Right lobe of liver (tissue), 6 donors: ENCODE measurements at regions not wholly inside any gene's neighbourhood (a gene's known extent, or its start where the extent isn't known, plus 50 kb on each side); places are given as distances from the start of the nearest gene placed in this dataset.

Experiments
- ATAC-seq, 4 donors: fragments of 200-7000 bp; cut with Tn5 transposase; one replicate each; pipeline ENCODE4 v1.9.1; 2020; ENCODE audit warnings: mild to moderate bottlenecking in 4 of 4, moderate library complexity in 4 of 4
- DNase-seq, 3 donors: peaks; one replicate each; pipeline ENCODE4 v3.0.0-alpha.2; 2020
- H3K27ac ChIP-seq, 3 donors: fragments of 200-600 bp; one replicate each; pipeline ENCODE4 v1.8.0; 2022
- H3K27me3 ChIP-seq, 2 donors: fragments of 200-600 bp; one replicate each; pipeline ENCODE4 v1.8.0; 2022
- H3K36me3 ChIP-seq, 4 donors: fragments of 200-600 bp; sonication (generic) in 1 of 4; one replicate each; pipeline versions ENCODE4 v1.5.1 to v1.8.0; 2017 to 2022; ENCODE audit warnings: control low read depth in 1 of 4
- H3K4me1 ChIP-seq, 4 donors: fragments of 200-600 bp; sonication (generic) in 1 of 4; one replicate each; pipeline versions ENCODE4 v1.5.1 to v1.8.0; 2017 to 2022; ENCODE audit warnings: control low read depth in 1 of 4
- H3K4me3 ChIP-seq, 3 donors: fragments of 200-600 bp; one replicate each; pipeline ENCODE4 v1.8.0; 2022
- H3K9me3 ChIP-seq, 4 donors: fragments of 200-600 bp; sonication (generic) in 1 of 4; one replicate each; pipeline versions ENCODE4 v1.5.1 to v1.8.0; 2017 to 2022; ENCODE audit warnings: control low read depth in 1 of 4
- POLR2A ChIP-seq: fragments of 450-650 bp; IDR thresholded peaks from one replicate; pipeline ENCODE4 v1.6.1; 2017; ENCODE audit warnings: antibody characterized with exemption, mild to moderate bottlenecking
- WGBS: methylation state at CpG from one replicate; pipeline ENCODE4 v1.1.6; 2018; ENCODE audit warnings: low coverage, low lambda C conversion rate; ENCODE audit not compliant: insufficient coverage; ENCODE audit errors: missing lambda C conversion rate; 5-methylcytosine and 5-hydroxymethylcytosine counted together
- intact Hi-C, 2 donors: fragments of 100-400 bp; cut with DNase I; formaldehyde crosslinking; loops; one replicate each; pipeline versions ENCODE4 v1.11.2 to v1.14.1; 2022
- TF ChIP-seq, protein P1 (sequence below), 4 donors: fragments of 200-600 bp in 3 of 4; fragments of 450-650 bp in 1 of 4; IDR thresholded peaks; one replicate each; pipeline versions ENCODE4 v1.5.1 to v1.8.0; 2016 to 2022; ENCODE audit warnings: antibody characterized with exemption in 4 of 4, mild to moderate bottlenecking in 2 of 4
- donor health status: DM: no; HTN: yes; CAD: no.
- donor health status: DM: no; HTN: no; CAD: no.
- donor health status: DM: no; HTN: no; CAD: no.
- donor health status: DM: no; HTN: yes; CAD: no.
- donor health status: DM: no; HTN: yes; CAD: no.

DNA sequence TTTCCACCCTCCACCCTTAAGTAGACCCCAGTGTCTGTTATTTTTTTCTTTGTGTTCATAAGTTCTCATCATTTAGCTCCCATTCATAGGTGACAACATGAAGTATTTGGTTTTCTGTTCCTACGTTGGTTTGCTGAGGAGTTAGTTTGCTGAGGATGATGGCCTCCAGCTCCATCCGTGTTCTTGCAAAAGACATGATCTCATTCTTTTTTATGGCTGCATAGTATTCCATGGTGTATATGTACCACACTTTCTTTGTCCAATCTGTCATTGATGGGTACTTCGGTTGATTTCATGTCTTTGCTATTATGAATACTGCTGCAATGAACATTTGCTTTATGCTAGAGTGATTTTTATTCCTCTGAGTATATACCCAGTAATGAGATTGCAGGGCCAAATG lies 301.2 kb downstream of the ADGRG6 start:
- DNase-seq (no peak), ATAC-seq (no peak)
- Histone ChIP-seq H3K9me3 (no peaks in the 10 kb centered on the region), H3K36me3 (no peaks in the 10 kb centered on the region), H3K27ac (no peak overlapping the region), H3K27me3 (no peaks in the 10 kb centered on the region), H3K4me3 (no peak overlapping the region), H3K4me1 (no peaks in the 10 kb centered on the region)
- intact Hi-C loops: no loop called here
- 39% methylated on average over 3 of the region's 3 CpGs for WGBS
- TF ChIP-seq, protein P1, sequence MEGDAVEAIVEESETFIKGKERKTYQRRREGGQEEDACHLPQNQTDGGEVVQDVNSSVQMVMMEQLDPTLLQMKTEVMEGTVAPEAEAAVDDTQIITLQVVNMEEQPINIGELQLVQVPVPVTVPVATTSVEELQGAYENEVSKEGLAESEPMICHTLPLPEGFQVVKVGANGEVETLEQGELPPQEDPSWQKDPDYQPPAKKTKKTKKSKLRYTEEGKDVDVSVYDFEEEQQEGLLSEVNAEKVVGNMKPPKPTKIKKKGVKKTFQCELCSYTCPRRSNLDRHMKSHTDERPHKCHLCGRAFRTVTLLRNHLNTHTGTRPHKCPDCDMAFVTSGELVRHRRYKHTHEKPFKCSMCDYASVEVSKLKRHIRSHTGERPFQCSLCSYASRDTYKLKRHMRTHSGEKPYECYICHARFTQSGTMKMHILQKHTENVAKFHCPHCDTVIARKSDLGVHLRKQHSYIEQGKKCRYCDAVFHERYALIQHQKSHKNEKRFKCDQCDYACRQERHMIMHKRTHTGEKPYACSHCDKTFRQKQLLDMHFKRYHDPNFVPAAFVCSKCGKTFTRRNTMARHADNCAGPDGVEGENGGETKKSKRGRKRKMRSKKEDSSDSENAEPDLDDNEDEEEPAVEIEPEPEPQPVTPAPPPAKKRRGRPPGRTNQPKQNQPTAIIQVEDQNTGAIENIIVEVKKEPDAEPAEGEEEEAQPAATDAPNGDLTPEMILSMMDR (IDR thresholded peaks at IDR 0.05): no peak
- no peak for TF ChIP-seq POLR2A

DNA sequence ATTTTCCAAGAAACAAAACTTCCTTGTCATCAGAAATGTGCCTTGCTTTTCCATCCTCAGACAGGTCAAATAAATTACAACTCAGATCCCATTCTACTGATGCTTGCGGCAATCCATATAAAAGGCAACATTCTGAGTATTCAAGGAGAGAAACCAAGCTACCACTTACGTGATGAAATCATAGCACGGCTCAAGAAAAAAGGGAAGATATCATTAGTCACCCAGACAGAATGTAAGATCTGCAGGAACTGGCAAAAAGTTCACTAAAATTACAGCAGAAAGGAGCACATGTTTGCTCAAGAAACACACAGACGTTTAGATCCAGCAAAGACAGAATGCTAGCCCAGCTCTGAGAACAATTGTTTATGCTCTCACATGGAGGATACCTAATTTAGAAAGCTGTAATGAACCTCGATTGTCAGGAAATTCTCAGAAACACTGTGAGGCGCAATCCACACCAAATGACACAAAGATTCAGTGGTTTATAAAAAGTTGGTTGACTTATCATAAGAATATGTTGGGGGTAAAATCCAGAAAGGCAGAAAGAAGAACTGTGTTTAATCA lies 304.2 kb downstream of the ADGRG6 start:
- ATAC-seq: no peak
- no peak for DNase-seq
- H3K36me3 ChIP-seq: no peaks in the 10 kb centered on the region
- WGBS: 24% methylated on average over 6 of the region's 6 CpGs
- no peaks in the 10 kb centered on the region for H3K9me3 ChIP-seq
- H3K4me1 ChIP-seq: no peaks in the 10 kb centered on the region
- TF ChIP-seq POLR2A: no peak
- TF ChIP-seq, protein P1 (IDR thresholded peaks at IDR 0.05): no peak
- H3K4me3 ChIP-seq: no peak overlapping the region
- intact Hi-C loops: no loop called here
- no peaks in the 10 kb centered on the region for H3K27me3 ChIP-seq
- no peak overlapping the region for H3K27ac ChIP-seq

DNA sequence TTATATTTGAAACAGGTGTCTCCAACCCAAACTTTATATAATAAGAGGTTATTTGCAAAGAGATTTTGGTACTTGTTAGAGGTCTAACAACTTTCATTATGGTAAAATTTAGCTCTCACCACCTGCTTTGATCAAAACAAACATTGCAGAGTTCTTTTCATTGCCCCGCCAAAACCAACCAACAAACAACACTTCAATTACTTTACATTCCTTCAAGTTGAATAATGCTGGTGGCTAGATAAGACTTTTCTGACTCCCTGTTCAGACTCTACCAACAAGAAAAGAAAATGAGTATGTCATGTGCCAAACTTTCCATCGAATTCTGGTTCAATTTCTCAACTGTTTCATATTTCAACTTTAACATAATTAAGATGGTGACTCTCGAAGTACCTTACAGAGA lies 311.1 kb downstream of the ADGRG6 start:
- ATAC-seq (no peak), DNase-seq (no peak)
- H3K27me3 ChIP-seq: no peaks in the 10 kb centered on the region
- TF ChIP-seq, protein P1 (IDR thresholded peaks at IDR 0.05): no peak
- no peak for TF ChIP-seq POLR2A
- intact Hi-C loops: no loop called here
- no peak overlapping the region for H3K27ac ChIP-seq
- no peaks in the 10 kb centered on the region for H3K9me3 ChIP-seq
- H3K4me3 ChIP-seq: no peak overlapping the region
- H3K4me1 ChIP-seq: no peaks in the 10 kb centered on the region
- H3K36me3 ChIP-seq: no peaks in the 10 kb centered on the region
- WGBS: 67% methylated on average over 3 of the region's 3 CpGs

DNA sequence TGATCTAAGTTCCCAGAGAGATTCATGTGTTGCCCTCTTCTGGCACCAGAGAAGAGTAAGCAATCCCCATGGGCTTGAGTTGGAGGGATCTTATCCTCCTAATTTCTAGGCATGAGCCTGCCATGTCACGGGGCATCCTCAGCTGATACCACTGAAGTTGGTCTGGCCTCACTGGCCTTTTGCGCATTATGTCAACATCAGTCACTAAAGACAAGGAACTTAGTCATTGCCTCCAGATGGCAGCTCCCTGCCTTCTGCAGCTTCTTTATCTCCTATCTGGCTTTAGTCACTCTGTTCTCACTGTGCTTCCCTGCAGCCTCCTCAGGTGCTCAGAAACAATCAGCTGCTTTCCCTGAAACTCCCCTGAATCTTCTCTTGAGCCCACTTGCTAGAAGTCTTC lies 312.2 kb downstream of the ADGRG6 start:
- no peak overlapping the region for H3K27ac ChIP-seq
- no peak for ATAC-seq
- intact Hi-C loops: no loop called here

More for the DNA sequence above, 312.2 kb downstream of the ADGRG6 start:
- H3K9me3 ChIP-seq: no peaks in the 10 kb centered on the region
- 100% methylated on average over 1 of the region's 2 CpGs for WGBS
- no peak for TF ChIP-seq POLR2A
- TF ChIP-seq, protein P1 (IDR thresholded peaks at IDR 0.05): no peak
- no peaks in the 10 kb centered on the region for H3K27me3 ChIP-seq
- no peaks in the 10 kb centered on the region for H3K36me3 ChIP-seq
- no peak for DNase-seq
- H3K4me3 ChIP-seq: no peak overlapping the region
- no peaks in the 10 kb centered on the region for H3K4me1 ChIP-seq
